ENCODE measurements at regions not wholly inside any gene's neighbourhood (a gene's known extent, or its start where the extent isn't known, plus 50 kb on each side); places are given as distances from the start of the nearest gene placed in this dataset.

- H2AFZ ChIP-seq (ENCODE audit: low read depth, low read length), result no peak overlapping the region
- no peaks in the 10 kb centered on the region for H3K79me2 ChIP-seq (ENCODE audit: control insufficient read depth, insufficient read depth, low read length)
- no TSS peak for BruUV-seq (replicated peaks)
- DNase-seq (ENCODE audit: extremely low read depth in 1 of 4, low spot score in 3 of 4) (no peak), ATAC-seq (no peak), FAIRE-seq (no peak)
- no peaks in the 10 kb centered on the region for H3K9me3 ChIP-seq (replicated peaks; ENCODE audit: control insufficient read depth, insufficient read depth, low read depth, low read length)
- no peak overlapping the region for H3K4me3 ChIP-seq
- H3K27me3 ChIP-seq (ENCODE audit: control insufficient read depth in 2 of 2, insufficient read depth in 2 of 2, low read length in 2 of 2), result no peaks in the 10 kb centered on the region
- H4K20me1 ChIP-seq (replicated peaks; ENCODE audit: control insufficient read depth, insufficient read depth, low read length), result no peaks in the 10 kb centered on the region
- H3K4me1 ChIP-seq (replicated peaks in 1 of 2; ENCODE audit: control insufficient read depth in 2 of 2, insufficient read depth in 2 of 2, low read length in 2 of 2), result no peaks in the 10 kb centered on the region
- H3K9me1 ChIP-seq (ENCODE audit: control insufficient read depth, insufficient read depth, low read length), result no peaks in the 10 kb centered on the region
- H3K9ac ChIP-seq (ENCODE audit: insufficient read depth in 1 of 2, low read depth in 2 of 2, low read length in 2 of 2), result no peak overlapping the region
- POLR2A ChIA-PET, result no interaction called here
- no peak for TF ChIP-seq JUNB (CRISPR knock-in tag; conservative IDR thresholded peaks at IDR 0.05)
- H3K27ac ChIP-seq (ENCODE audit: extremely low read depth, low read depth, low read length), result no peak overlapping the region
- WGBS (ENCODE audit: insufficient coverage, low coverage, missing lambda C conversion rate), result 0% methylated on average over 4 of the region's 4 CpGs
- H3K4me2 ChIP-seq (ENCODE audit: insufficient read depth, low read length), result no peak overlapping the region
- CTCF ChIA-PET (ENCODE audit: low intra/inter-chr PET ratio), result no interaction called here
- H3K36me3 ChIP-seq (ENCODE audit: control insufficient read depth, insufficient read depth, low read length), result no peaks in the 10 kb centered on the region
- intact Hi-C loops (cut with micrococcal nuclease) (no loop called here), in situ Hi-C loops (cut with MboI) (loop anchor here (25.0 kb wide), 1 partner anchor 350 kb away; no protein-coding TSS in a partner anchor)
Observed at GRCh38 chr13:52961987-52962386, 66.6 kb upstream of the OLFM4 start.

GRCh38 chr13:52961256-52961910, 67.2 kb upstream of the OLFM4 start:
- TF ChIP-seq ETV1 (tag; conservative IDR thresholded peaks at IDR 0.05; ENCODE audit: low read depth) (no peak), YBX1 (IDR thresholded peaks at IDR 0.05) (no peak), CCNT2 (IDR thresholded peaks at IDR 0.05; ENCODE audit: borderline replicate concordance, extremely low read depth, insufficient read length, low read depth, low read length) (no peak), ZBED1 (IDR thresholded peaks at IDR 0.05) (no peak), SPI1 (IDR thresholded peaks at IDR 0.05; ENCODE audit: borderline replicate concordance, low read depth, low read length) (no peak), KDM2B (CRISPR knock-in tag; IDR thresholded peaks at IDR 0.05) (no peak), SRSF9 (IDR thresholded peaks at IDR 0.05; ENCODE audit: borderline replicate concordance, low read depth, low read length) (no peak)
- Histone ChIP-seq H3K4me1 (replicated peaks in 1 of 2; ENCODE audit: control insufficient read depth in 2 of 2, insufficient read depth in 2 of 2, low read length in 2 of 2) (no peaks in the 10 kb centered on the region), H3K9me1 (ENCODE audit: control insufficient read depth, insufficient read depth, low read length) (no peaks in the 10 kb centered on the region), H3K36me3 (ENCODE audit: control insufficient read depth, insufficient read depth, low read length) (no peaks in the 10 kb centered on the region), H3K4me2 (ENCODE audit: insufficient read depth, low read length) (no peak overlapping the region), H3K27ac (ENCODE audit: extremely low read depth, low read depth, low read length) (no peak overlapping the region), H4K20me1 (replicated peaks; ENCODE audit: control insufficient read depth, insufficient read depth, low read length) (no peaks in the 10 kb centered on the region), H3K9me3 (replicated peaks; ENCODE audit: control insufficient read depth, insufficient read depth, low read depth, low read length) (no peaks in the 10 kb centered on the region), H3K4me3 (no peak overlapping the region), H3K79me2 (ENCODE audit: control insufficient read depth, insufficient read depth, low read length) (no peaks in the 10 kb centered on the region), H3K27me3 (ENCODE audit: control insufficient read depth in 2 of 2, insufficient read depth in 2 of 2, low read length in 2 of 2) (no peaks in the 10 kb centered on the region), H3K9ac (ENCODE audit: insufficient read depth in 1 of 2, low read depth in 2 of 2, low read length in 2 of 2) (no peak overlapping the region), H2AFZ (ENCODE audit: low read depth, low read length) (no peak overlapping the region)
- FAIRE-seq (no peak), DNase-seq (ENCODE audit: extremely low read depth in 1 of 4, low spot score in 3 of 4) (no peak), ATAC-seq (no peak)
- in situ Hi-C loops (cut with MboI) (loop anchor here (25.0 kb wide), 1 partner anchor 349 kb away; no protein-coding TSS in a partner anchor), intact Hi-C loops (cut with micrococcal nuclease) (no loop called here)
- ChIA-PET POLR2A (no interaction called here), CTCF (ENCODE audit: low intra/inter-chr PET ratio) (no interaction called here)
- WGBS (ENCODE audit: insufficient coverage, low coverage, missing lambda C conversion rate), result 0% methylated on average over 3 of the region's 3 CpGs
- BruUV-seq (replicated peaks), result no TSS peak
